Lung (tissue), 11 donors: ENCODE measurements at regions not wholly inside any gene's neighbourhood (a gene's known extent, or its start where the extent isn't known, plus 50 kb on each side); places are given as distances from the start of the nearest gene placed in this dataset.
A peak's percentile ranks its signal among the peaks of the same experiment; 100 is the strongest.

Experiments
- ATAC-seq: fragments of 200-7000 bp; cut with Tn5 transposase; one replicate; pipeline ENCODE4 v1.9.1; 2020; ENCODE audit warnings: moderate number of reproducible peaks; ENCODE audit not compliant: insufficient read depth, low FRiP score
- DNase-seq, 3 donors: peaks; one replicate each; pipeline ENCODE4 v3.0.0-alpha.2; 2013 to 2017
- H3K27ac ChIP-seq, 2 donors: one replicate each; pipeline ENCODE4 v1.5.1; 2013; ENCODE audit warnings: mild to moderate bottlenecking in 2 of 2, moderate library complexity in 2 of 2, control low read depth in 1 of 2, inconsistent platforms in 1 of 2, low read depth in 1 of 2, low read length in 1 of 2
- H3K27me3 ChIP-seq, 3 donors: one replicate each; pipeline ENCODE4 v1.5.1; 2013; ENCODE audit warnings: low read length in 2 of 3; ENCODE audit not compliant: control insufficient read depth in 3 of 3, insufficient read depth in 3 of 3
- H3K36me3 ChIP-seq, 4 donors: one replicate each; pipeline ENCODE4 v1.5.1; 2013; ENCODE audit warnings: low read length in 4 of 4, mild to moderate bottlenecking in 1 of 4, moderate library complexity in 1 of 4; ENCODE audit not compliant: control insufficient read depth in 4 of 4, insufficient read depth in 4 of 4
- H3K4me1 ChIP-seq, 5 donors: one replicate each; pipeline ENCODE4 v1.5.1; 2013; ENCODE audit warnings: low read length in 5 of 5, mild to moderate bottlenecking in 2 of 5, moderate library complexity in 1 of 5; ENCODE audit not compliant: control insufficient read depth in 5 of 5, insufficient read depth in 5 of 5
- H3K4me3 ChIP-seq: one replicate; pipeline ENCODE4 v1.5.1; 2013; ENCODE audit warnings: mild to moderate bottlenecking, control low read depth, moderate library complexity
- H3K9ac ChIP-seq, 2 donors: one replicate each; pipeline ENCODE4 v1.5.1; 2013; ENCODE audit warnings: low read length in 2 of 2, control low read depth in 1 of 2; ENCODE audit not compliant: insufficient read depth in 1 of 2
- H3K9me3 ChIP-seq, 4 donors: one replicate each; pipeline ENCODE4 v1.5.1; 2013; ENCODE audit warnings: low read length in 3 of 4, mild to moderate bottlenecking in 1 of 4, moderate library complexity in 1 of 4; ENCODE audit not compliant: control insufficient read depth in 4 of 4, insufficient read depth in 3 of 4
- CTCF ChIP-seq: IDR thresholded peaks from 2 replicates; pipeline ENCODE4 v1.5.1; 2012; ENCODE audit warnings: mild to moderate bottlenecking; ENCODE audit errors: control extremely low read depth, extremely low read depth
- WGBS, 2 donors: extraction: QIAGEN DNeasy Blood & Tissue Kit; methylation state at CpG; one replicate each; pipeline ENCODE4 v1.1.7; 2013; 5-methylcytosine and 5-hydroxymethylcytosine counted together
- donor health status: control.
- donor health status: control.
- donor health status: Bipolar disorder and iron deficiency.
- donor health status: healthy.
- donor health status: DM: yes; HTN: yes; CAD: no.

- peak in 1 of 3 donors; percentile 18 for DNase-seq
- Histone ChIP-seq H3K9me3 (peaks cover 0 to 4% (median 0%) of the 10 kb centered on the region in 4 donors), H3K27me3 (peaks cover 4 to 14% (median 11%) of the 10 kb centered on the region in 3 donors), H3K9ac (no peak overlapping the region), H3K4me1 (peaks cover 0 to 2% (median 0%) of the 10 kb centered on the region in 5 donors), H3K27ac (no peak overlapping the region), H3K4me3 (no peak overlapping the region), H3K36me3 (no peaks in the 10 kb centered on the region)
- no peak for TF ChIP-seq CTCF
- peak; percentile 14 for ATAC-seq
- 50 to 66% methylated on average over 6 of the region's 6 CpGs for WGBS, 2 donors
Observed at GRCh38 chrX:20595928-20596575, 329.3 kb upstream of the RPS6KA3 start.

DNA sequence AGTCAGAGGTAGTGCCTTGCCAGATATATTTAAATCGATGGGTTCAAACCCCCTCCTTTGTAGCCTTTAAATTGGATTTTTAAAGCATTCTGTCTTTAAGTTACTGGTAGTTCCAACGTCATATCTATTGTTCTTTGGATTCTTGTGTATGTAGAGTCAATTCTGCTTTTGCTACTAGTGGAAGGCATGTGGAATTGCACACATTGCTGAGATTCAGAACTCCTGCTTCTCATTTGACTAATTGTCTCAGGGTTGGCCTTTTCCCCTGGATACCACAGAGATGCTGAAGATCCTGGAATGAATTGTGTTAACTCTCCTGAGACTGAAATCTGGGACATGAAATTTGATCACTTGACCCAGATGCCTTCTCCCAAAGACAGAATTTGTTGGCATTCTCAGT lies 328.3 kb upstream of the RPS6KA3 start:
- Histone ChIP-seq H3K27me3 (peaks cover 4 to 14% (median 11%) of the 10 kb centered on the region in 3 donors), H3K9ac (no peak overlapping the region), H3K9me3 (peaks cover 0 to 4% (median 0%) of the 10 kb centered on the region in 4 donors), H3K36me3 (no peaks in the 10 kb centered on the region), H3K4me3 (no peak overlapping the region), H3K27ac (no peak overlapping the region), H3K4me1 (peaks cover 0 to 2% (median 0%) of the 10 kb centered on the region in 5 donors)
- DNase-seq (no peak), ATAC-seq (no peak)
- 41 to 53% methylated on average over 2 of the region's 2 CpGs for WGBS, 2 donors
- no peak for TF ChIP-seq CTCF

DNA sequence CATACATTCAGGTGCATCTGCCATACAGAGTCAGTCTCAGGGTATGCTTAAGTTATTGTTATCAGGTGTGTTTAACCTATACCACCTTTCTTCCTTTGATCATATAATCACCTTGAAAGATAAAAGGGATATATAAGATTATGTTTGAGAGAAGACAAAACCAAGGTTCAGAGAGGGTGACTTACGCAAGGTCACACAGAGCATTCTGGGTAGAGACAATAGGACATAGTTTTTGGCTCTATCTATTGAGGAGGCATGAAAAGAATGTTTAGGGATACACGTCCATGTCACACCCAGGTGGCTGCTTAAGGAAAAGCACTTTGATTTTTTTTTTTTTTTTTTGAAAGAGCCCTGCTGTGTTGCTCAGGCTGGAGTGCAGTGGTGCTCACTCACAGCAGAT lies 327.1 kb upstream of the RPS6KA3 start:
- H3K4me1 ChIP-seq, result peaks cover 0 to 2% (median 0%) of the 10 kb centered on the region in 5 donors
- TF ChIP-seq CTCF, result no peak
- WGBS, 2 donors, result 63 to 78% methylated on average over 2 of the region's 2 CpGs

GRCh38 chrX:20593402-20593801 lies 326.7 kb upstream of the RPS6KA3 start:
- Histone ChIP-seq H3K9ac (no peak overlapping the region), H3K27ac (no peak overlapping the region), H3K27me3 (peaks cover 4 to 7% (median 6%) of the 10 kb centered on the region in 3 donors), H3K4me1 (peaks cover 0 to 2% (median 0%) of the 10 kb centered on the region in 5 donors), H3K9me3 (peaks cover 0 to 5% (median 1%) of the 10 kb centered on the region in 4 donors), H3K4me3 (no peak overlapping the region), H3K36me3 (no peaks in the 10 kb centered on the region)
- TF ChIP-seq CTCF, result no peak
- DNase-seq, result no peak
- WGBS, 2 donors, result 83 to 84% methylated on average over 2 of the region's 2 CpGs
- ATAC-seq, result no peak

More for the DNA sequence above, 327.1 kb upstream of the RPS6KA3 start:
- Histone ChIP-seq H3K27me3 (peaks cover 4 to 7% (median 6%) of the 10 kb centered on the region in 3 donors), H3K9ac (no peak overlapping the region), H3K9me3 (peaks cover 0 to 5% (median 1%) of the 10 kb centered on the region in 4 donors), H3K36me3 (no peaks in the 10 kb centered on the region), H3K27ac (no peak overlapping the region), H3K4me3 (no peak overlapping the region)
- no peak for ATAC-seq
- DNase-seq, result no peak
